Thymus (tissue), 11 donors: ENCODE measurements at regions not wholly inside any gene's neighbourhood (a gene's known extent, or its start where the extent isn't known, plus 50 kb on each side); places are given as distances from the start of the nearest gene placed in this dataset.

Experiments
- DNase-seq, 9 donors: peaks; one replicate each; pipeline ENCODE4 v3.0.0-alpha.2; 2013; ENCODE audit warnings: low spot score in 9 of 9, low read depth in 6 of 9, missing footprints in 1 of 9
- H3K27ac ChIP-seq, 2 donors: one replicate each; pipeline ENCODE4 v1.5.1; 2013; ENCODE audit warnings: control low read depth in 1 of 2, low read depth in 1 of 2, low read length in 1 of 2, mild to moderate bottlenecking in 1 of 2, moderate library complexity in 1 of 2
- H3K27me3 ChIP-seq, 2 donors: one replicate each; pipeline ENCODE4 v1.5.1; 2013; ENCODE audit warnings: low read length in 1 of 2; ENCODE audit not compliant: control insufficient read depth in 2 of 2, insufficient read depth in 1 of 2
- H3K36me3 ChIP-seq, 2 donors: one replicate each; pipeline ENCODE4 v1.5.1; 2013; ENCODE audit warnings: low read length in 1 of 2, mild to moderate bottlenecking in 1 of 2, moderate library complexity in 1 of 2; ENCODE audit not compliant: control insufficient read depth in 2 of 2, insufficient read depth in 2 of 2
- H3K4me1 ChIP-seq, 2 donors: one replicate each; pipeline ENCODE4 v1.5.1; 2013; ENCODE audit warnings: low read length in 2 of 2; ENCODE audit not compliant: control insufficient read depth in 2 of 2, insufficient read depth in 2 of 2
- H3K4me3 ChIP-seq, 2 donors: one replicate each; pipeline ENCODE4 v1.5.1; 2013; ENCODE audit warnings: low read length in 2 of 2, control low read depth in 1 of 2, mild to moderate bottlenecking in 1 of 2
- H3K9me3 ChIP-seq, 2 donors: one replicate each; pipeline ENCODE4 v1.5.1; 2013; ENCODE audit warnings: low read length in 1 of 2, mild to moderate bottlenecking in 1 of 2; ENCODE audit not compliant: control insufficient read depth in 2 of 2, insufficient read depth in 1 of 2
- WGBS: extraction: QIAGEN DNeasy Blood & Tissue Kit; methylation state at CpG from one replicate; pipeline ENCODE4 v1.1.7; 2013; 5-methylcytosine and 5-hydroxymethylcytosine counted together
- donor health status: healthy.

DNA sequence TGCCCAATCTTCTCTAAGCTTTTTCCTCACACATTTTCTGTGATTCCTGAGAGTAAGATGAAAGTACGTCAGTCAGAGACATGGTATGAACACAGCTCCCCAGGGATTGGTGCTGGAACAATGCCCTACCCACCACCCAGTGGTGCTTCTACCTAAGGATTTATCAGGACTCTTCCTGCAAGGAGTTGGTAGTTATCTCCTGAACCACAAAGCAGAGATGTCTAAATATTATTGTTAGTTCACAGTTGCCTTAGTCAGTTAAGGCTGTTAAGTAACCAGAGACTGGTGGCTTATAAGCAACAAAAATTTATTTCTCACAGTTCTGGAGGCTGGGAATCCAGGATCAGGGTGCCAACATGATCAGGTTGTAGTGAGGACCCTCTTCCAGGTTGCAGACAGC, 60.3 kb upstream of the CCDC85A start:
- Histone ChIP-seq H3K4me3 (no peak overlapping the region), H3K27me3 (no peaks in the 10 kb centered on the region), H3K9me3 (no peaks in the 10 kb centered on the region), H3K27ac (no peak overlapping the region), H3K4me1 (no peaks in the 10 kb centered on the region), H3K36me3 (no peaks in the 10 kb centered on the region)
- no peak for DNase-seq
- WGBS = 90% methylated on average over 1 of the region's 1 CpG

DNA sequence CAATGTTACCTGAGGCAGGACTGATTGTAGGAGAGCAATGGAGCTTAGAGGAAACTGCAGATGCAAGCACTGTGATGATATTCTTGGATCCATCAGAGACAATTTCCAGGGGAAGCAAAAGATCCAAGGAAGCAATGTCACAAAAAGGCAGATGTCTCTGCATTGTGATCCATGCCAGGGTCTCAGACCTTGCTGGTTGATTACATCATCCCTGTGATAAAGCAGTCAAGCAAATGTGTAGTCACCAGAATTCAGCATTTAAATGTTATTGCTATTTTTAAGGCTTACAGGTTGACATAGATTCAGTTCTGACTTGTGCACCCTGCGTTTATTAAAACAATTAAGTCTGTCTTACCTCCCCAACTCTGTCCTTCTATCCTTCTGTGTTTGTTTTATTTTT, 56.8 kb upstream of the CCDC85A start:
- H3K4me3 ChIP-seq = no peak overlapping the region
- H3K36me3 ChIP-seq = no peaks in the 10 kb centered on the region
- H3K9me3 ChIP-seq = no peaks in the 10 kb centered on the region
- no peak for DNase-seq
- H3K27me3 ChIP-seq = no peaks in the 10 kb centered on the region
- no peaks in the 10 kb centered on the region for H3K4me1 ChIP-seq
- no peak overlapping the region for H3K27ac ChIP-seq
- WGBS = 92% methylated on average over 1 of the region's 1 CpG

DNA sequence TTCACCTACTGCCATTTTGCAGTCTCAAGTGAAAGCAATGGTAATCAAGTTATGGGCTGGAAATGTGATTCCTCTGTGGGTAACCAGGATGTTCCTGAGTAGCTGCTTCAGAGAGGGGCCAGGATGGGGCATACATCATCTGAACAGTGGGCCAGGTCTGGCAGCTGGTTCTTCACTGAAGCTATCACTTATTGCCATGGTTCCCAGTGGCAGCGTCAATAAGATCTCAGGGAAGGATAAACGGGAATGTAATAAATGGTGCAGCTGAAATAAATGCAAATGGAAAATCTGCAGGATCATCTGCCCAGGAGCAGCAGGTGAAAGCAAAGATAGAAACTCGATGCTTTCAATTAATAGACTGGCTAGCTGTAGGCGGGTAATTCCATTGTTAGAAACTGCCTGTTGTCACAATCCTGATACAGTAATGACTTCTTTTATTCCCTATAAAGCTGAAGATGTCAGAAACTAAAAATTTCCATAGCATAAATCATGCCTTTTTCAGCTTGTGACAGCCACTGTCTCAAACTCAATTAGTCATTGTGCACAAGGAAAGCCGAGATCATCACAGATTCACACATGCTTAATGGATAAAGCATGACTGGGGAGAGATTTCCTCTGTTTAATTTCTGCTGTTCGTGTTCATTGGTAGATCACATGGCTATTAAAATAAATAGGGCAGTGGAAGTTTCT, 56.2 kb upstream of the CCDC85A start:
- Histone ChIP-seq H3K4me3 (no peak overlapping the region), H3K4me1 (no peaks in the 10 kb centered on the region), H3K36me3 (no peaks in the 10 kb centered on the region), H3K27ac (no peak overlapping the region), H3K9me3 (no peaks in the 10 kb centered on the region), H3K27me3 (no peaks in the 10 kb centered on the region)
- 90% methylated on average over 6 of the region's 6 CpGs for WGBS
- no peak for DNase-seq

GRCh38 chr2:56128235-56128634, 55.6 kb upstream of the CCDC85A start:
- Histone ChIP-seq H3K27me3 (no peaks in the 10 kb centered on the region), H3K9me3 (no peaks in the 10 kb centered on the region), H3K4me1 (no peaks in the 10 kb centered on the region), H3K27ac (no peak overlapping the region), H3K36me3 (no peaks in the 10 kb centered on the region), H3K4me3 (no peak overlapping the region)
- no peak for DNase-seq
- 96% methylated on average over 3 of the region's 3 CpGs for WGBS

DNA sequence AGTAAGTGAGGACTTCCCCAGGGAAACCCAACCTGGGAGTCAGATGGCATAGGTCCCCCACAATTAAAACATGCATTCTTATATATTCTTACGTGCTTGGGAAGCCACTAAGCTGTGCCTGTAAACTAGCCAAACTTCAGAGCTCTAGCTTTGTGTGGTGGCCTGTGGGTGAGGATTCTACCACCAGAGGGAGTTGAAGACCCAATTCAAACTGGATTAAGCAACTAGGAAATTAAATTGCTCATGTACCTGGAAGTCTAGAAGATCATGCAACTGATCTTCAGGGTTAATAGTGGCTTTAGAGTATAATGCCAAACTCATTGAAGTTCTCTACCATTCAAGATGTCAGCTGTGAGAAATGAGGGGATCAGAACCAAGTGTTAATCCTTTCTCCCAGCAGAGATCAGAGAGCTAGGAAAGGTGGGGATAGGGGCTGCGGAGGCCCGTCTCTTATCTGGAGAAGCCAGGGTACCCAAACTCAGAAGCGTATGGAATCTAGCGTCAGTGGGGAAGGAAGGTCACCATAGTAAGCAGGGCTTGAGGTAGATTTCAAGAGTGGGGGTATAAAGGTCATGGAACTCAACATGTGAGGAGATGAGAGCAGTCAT, 53.2 kb upstream of the CCDC85A start:
- Histone ChIP-seq H3K4me1 (no peaks in the 10 kb centered on the region), H3K4me3 (no peak overlapping the region), H3K36me3 (no peaks in the 10 kb centered on the region), H3K27me3 (no peaks in the 10 kb centered on the region), H3K27ac (no peak overlapping the region), H3K9me3 (no peaks in the 10 kb centered on the region)
- 90% methylated on average over 5 of the region's 5 CpGs for WGBS
- peak in 2 of 9 donors; percentile 4 to 5 for DNase-seq

GRCh38 chr2:56132138-56132537, 51.7 kb upstream of the CCDC85A start:
- Histone ChIP-seq H3K4me1 (no peaks in the 10 kb centered on the region), H3K27ac (no peak overlapping the region), H3K36me3 (no peaks in the 10 kb centered on the region), H3K4me3 (no peak overlapping the region), H3K9me3 (no peaks in the 10 kb centered on the region), H3K27me3 (no peaks in the 10 kb centered on the region)
- WGBS = 11% methylated on average over 1 of the region's 1 CpG
- peak in 3 of 9 donors; percentile 2 to 32 (median 8) for DNase-seq

DNA sequence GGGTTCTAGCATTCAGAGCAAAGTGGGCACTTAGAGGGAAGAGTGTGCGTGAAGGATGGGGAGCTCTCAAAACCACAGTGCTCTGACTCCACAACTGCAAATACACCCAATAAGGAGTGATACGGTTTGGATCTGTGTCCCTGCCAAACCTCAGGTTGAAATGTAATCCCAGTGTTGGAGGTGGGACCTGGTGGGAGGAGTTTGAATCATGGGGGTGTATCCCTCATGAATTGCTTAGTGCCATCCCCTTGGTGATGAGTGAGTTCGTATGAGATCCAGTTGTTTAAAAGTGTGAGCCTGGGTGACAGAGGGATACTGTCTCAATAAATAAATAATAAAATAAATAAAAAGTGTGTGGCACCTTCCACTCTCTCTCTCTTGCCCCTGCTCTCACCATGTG, 50.3 kb upstream of the CCDC85A start:
- H3K27ac ChIP-seq = no peak overlapping the region
- 87% methylated on average over 3 of the region's 3 CpGs for WGBS
- no peak for DNase-seq

DNA sequence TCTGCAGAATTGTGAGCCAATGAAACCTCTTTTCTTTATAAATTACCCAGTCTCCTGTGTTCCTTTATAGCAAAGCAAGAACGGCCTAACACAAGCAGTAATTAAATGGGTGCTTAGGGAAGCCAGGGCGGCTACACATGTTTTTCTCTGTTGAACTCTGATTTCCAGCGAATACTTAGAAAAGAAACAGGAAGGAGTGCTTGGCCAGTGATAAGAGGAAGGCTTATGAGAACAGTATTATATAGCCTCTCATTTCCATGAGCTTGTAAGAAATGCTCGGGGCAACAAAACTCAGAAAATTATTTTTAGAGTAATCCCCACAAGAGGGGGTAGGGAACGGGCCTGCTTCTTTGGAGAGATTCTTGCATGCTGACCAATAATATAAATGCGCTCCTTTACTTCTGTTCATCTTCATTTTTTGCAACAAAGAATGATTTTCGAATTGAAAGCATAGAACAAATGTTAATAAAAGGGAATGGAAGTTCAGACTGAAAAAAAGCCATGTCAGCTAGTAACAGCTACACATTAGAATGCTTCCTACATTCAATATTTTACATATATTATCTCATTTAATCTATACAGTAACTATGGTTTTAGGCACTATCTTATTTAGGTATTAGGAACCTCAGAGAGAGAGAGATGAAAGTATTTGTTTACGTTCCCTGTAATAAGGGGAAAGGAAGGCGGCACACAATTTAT, 49.7 kb upstream of the CCDC85A start:
- H3K9me3 ChIP-seq = no peaks in the 10 kb centered on the region
- H3K27ac ChIP-seq = no peak overlapping the region
- WGBS = 41% methylated on average over 9 of the region's 9 CpGs
- no peaks in the 10 kb centered on the region for H3K4me1 ChIP-seq
- no peaks in the 10 kb centered on the region for H3K27me3 ChIP-seq
- no peak overlapping the region for H3K4me3 ChIP-seq
- no peaks in the 10 kb centered on the region for H3K36me3 ChIP-seq
- DNase-seq = no peak

More for the DNA sequence above, 50.3 kb upstream of the CCDC85A start:
- Histone ChIP-seq H3K36me3 (no peaks in the 10 kb centered on the region), H3K27me3 (no peaks in the 10 kb centered on the region), H3K4me3 (no peak overlapping the region), H3K9me3 (no peaks in the 10 kb centered on the region), H3K4me1 (no peaks in the 10 kb centered on the region)
